SK-N-SH treated with all-trans-retinoic acid at 6 μM for 48 hours (cell line): ENCODE measurements at regions not wholly inside any gene's neighbourhood (a gene's known extent, or its start where the extent isn't known, plus 50 kb on each side); places are given as distances from the start of the nearest gene placed in this dataset.

ENCODE experiments used
- ATAC-seq: fragments of 200-7000 bp; cut with Tn5 transposase; 3 replicates; pipeline ENCODE4 v1.9.1; 2020; ENCODE audit warnings: mild to moderate bottlenecking, moderate library complexity
- ARNTL ChIP-seq: fragments of 450-650 bp; formaldehyde crosslinking; IDR thresholded peaks from 2 replicates; pipeline ENCODE4 v1.5.0; 2020; ENCODE audit warnings: low read depth, mild to moderate bottlenecking, moderate library complexity, borderline replicate concordance
- BACH2 ChIP-seq: fragments of 250-450 bp; sonication (Bioruptor Pico); IDR thresholded peaks from 2 replicates; pipeline ENCODE4 v1.9.0; 2021; ENCODE audit warnings: mild to moderate bottlenecking, borderline replicate concordance
- CSDC2 ChIP-seq: fragments of 250-450 bp; sonication (Bioruptor Pico); IDR thresholded peaks from 2 replicates; pipeline ENCODE4 v1.5.0; 2020; ENCODE audit warnings: mild to moderate bottlenecking, moderate library complexity
- ESRRG ChIP-seq: fragments of 250-450 bp; sonication (Bioruptor Pico); IDR thresholded peaks from 2 replicates; pipeline ENCODE4 v1.6.1; 2021; ENCODE audit warnings: mild to moderate bottlenecking
- GLIS3 ChIP-seq: fragments of 250-450 bp; sonication (Bioruptor Pico); IDR thresholded peaks from 2 replicates; pipeline ENCODE4 v1.5.0; 2020; ENCODE audit warnings: mild to moderate bottlenecking, moderate library complexity
- ISL1 ChIP-seq: fragments of 250-450 bp; sonication (Bioruptor Pico); IDR thresholded peaks from 2 replicates; pipeline ENCODE4 v2.1.2; 2022; ENCODE audit warnings: mild to moderate bottlenecking, moderate library complexity
- OSR1 ChIP-seq: fragments of 250-450 bp; sonication (Bioruptor Pico); IDR thresholded peaks from 2 replicates; pipeline ENCODE4 v1.8.0; 2022; ENCODE audit warnings: moderate library complexity, mild to moderate bottlenecking, inconsistent platforms
- PPARA ChIP-seq: fragments of 250-450 bp; sonication (Bioruptor Pico); IDR thresholded peaks from 2 replicates; pipeline ENCODE4 v1.5.0; 2020; ENCODE audit warnings: mild to moderate bottlenecking, borderline replicate concordance
- RARB ChIP-seq: fragments of 250-450 bp; sonication (Bioruptor Pico); IDR thresholded peaks from 2 replicates; pipeline ENCODE4 v1.8.0; 2021; ENCODE audit warnings: mild to moderate bottlenecking, moderate library complexity
- SNAI2 ChIP-seq: fragments of 250-450 bp; sonication (Bioruptor Pico); IDR thresholded peaks from 2 replicates; pipeline ENCODE4 v1.5.0; 2020; ENCODE audit warnings: mild to moderate bottlenecking, moderate library complexity
- TCF4 ChIP-seq: fragments of 250-450 bp; sonication (Bioruptor Pico); IDR thresholded peaks from 2 replicates; pipeline ENCODE4 v1.8.0; 2021; ENCODE audit warnings: mild to moderate bottlenecking, moderate library complexity, borderline replicate concordance
- TOX ChIP-seq: fragments of 250-450 bp; sonication (Bioruptor Pico); IDR thresholded peaks from 2 replicates; pipeline ENCODE4 v1.8.0; 2021; ENCODE audit warnings: mild to moderate bottlenecking, moderate library complexity, borderline replicate concordance
- ZC3H10 ChIP-seq: fragments of 250-450 bp; sonication (Bioruptor Pico); IDR thresholded peaks from 2 replicates; pipeline ENCODE4 v1.5.1; 2021; ENCODE audit warnings: mild to moderate bottlenecking, moderate library complexity
- ZFP3 ChIP-seq: fragments of 250-450 bp; sonication (Bioruptor Pico); IDR thresholded peaks from 2 replicates; pipeline ENCODE4 v1.5.0; 2020; ENCODE audit warnings: mild to moderate bottlenecking, moderate library complexity
- ZNF565 ChIP-seq: fragments of 450-650 bp; formaldehyde crosslinking; conservative IDR thresholded peaks from 2 replicates; pipeline ENCODE4 v1.5.0; 2020; ENCODE audit warnings: low read depth, mild to moderate bottlenecking, moderate library complexity
- ZNF70 ChIP-seq: fragments of 450-650 bp; formaldehyde crosslinking; IDR thresholded peaks from 2 replicates; pipeline ENCODE4 v1.5.0; 2020; ENCODE audit warnings: mild to moderate bottlenecking, moderate library complexity
- ZNF8 ChIP-seq: fragments of 450-650 bp; formaldehyde crosslinking; IDR thresholded peaks from 2 replicates; pipeline ENCODE4 v1.5.0; 2020; ENCODE audit warnings: mild to moderate bottlenecking, moderate library complexity
- TF ChIP-seq, protein P1 (sequence below): fragments of 250-450 bp; sonication (Bioruptor Pico); IDR thresholded peaks from 2 replicates; pipeline ENCODE4 v1.5.1; 2020; ENCODE audit warnings: low read depth, mild to moderate bottlenecking, moderate library complexity
- TF ChIP-seq, protein P2 (sequence below): fragments of 250-450 bp; sonication (Bioruptor Pico); IDR thresholded peaks from 2 replicates; pipeline ENCODE4 v1.8.0; 2021; ENCODE audit warnings: low read depth, mild to moderate bottlenecking, moderate library complexity, borderline replicate concordance
- TF ChIP-seq, protein P3 (sequence below): fragments of 250-450 bp; sonication (Bioruptor Pico); IDR thresholded peaks from 2 replicates; pipeline ENCODE4 v1.8.0; 2020; ENCODE audit warnings: mild to moderate bottlenecking, moderate library complexity, borderline replicate concordance
- TF ChIP-seq, protein P4 (sequence below): fragments of 250-450 bp; sonication (Bioruptor Pico); IDR thresholded peaks from 2 replicates; pipeline ENCODE4 v1.5.1; 2021; ENCODE audit warnings: mild to moderate bottlenecking, moderate library complexity
- TF ChIP-seq, protein P5 (sequence below): fragments of 250-450 bp; sonication (Bioruptor Pico); IDR thresholded peaks from 2 replicates; pipeline ENCODE4 v1.5.0; 2020; ENCODE audit warnings: mild to moderate bottlenecking, moderate library complexity

DNA sequence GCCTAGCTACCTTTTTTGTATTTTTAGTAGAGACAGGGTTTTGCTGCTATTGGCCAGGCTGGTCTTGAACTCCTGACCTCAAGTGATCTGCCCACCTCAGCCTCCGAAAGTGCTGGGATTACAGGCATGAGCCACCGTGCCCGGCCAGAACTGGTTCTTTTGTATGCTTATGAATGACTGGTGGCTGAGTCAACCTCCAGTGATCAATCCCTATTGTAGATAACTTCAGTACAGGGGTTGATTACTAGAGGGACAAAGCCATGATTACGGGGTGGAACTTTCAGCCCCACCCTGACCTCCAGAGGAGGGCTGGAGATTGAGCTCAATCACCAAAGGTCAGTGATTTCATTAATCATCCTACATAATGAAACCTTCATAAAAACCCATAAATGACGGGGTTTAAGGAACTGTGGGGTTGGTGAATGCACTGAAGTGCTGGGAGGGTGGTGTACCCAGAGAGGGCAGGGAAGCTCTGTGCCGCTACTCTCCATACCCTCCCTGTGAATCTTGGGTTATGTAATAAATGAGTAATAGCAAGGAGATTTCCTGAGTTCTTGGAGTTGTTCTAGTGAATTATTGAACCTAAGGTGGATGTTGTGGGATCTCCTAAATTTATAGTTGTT lies 281.8 kb upstream of the CXCR4 start:
- no peak for ATAC-seq

GRCh38 chr2:136395582-136395981 lies 277.6 kb upstream of the CXCR4 start:
- no peak for ATAC-seq
- TF ChIP-seq ZFP3 (CRISPR knock-in tag) = no peak
- TF ChIP-seq, protein P1, sequence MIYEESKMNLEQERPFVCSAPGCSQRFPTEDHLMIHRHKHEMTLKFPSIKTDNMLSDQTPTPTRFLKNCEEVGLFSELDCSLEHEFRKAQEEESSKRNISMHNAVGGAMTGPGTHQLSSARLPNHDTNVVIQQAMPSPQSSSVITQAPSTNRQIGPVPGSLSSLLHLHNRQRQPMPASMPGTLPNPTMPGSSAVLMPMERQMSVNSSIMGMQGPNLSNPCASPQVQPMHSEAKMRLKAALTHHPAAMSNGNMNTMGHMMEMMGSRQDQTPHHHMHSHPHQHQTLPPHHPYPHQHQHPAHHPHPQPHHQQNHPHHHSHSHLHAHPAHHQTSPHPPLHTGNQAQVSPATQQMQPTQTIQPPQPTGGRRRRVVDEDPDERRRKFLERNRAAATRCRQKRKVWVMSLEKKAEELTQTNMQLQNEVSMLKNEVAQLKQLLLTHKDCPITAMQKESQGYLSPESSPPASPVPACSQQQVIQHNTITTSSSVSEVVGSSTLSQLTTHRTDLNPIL (CRISPR knock-in tag) = no peak
- TF ChIP-seq BACH2 (CRISPR knock-in tag) = no peak
- no peak for TF ChIP-seq ZC3H10 (CRISPR knock-in tag)
- no peak for TF ChIP-seq RARB
- no peak for TF ChIP-seq OSR1
- no peak for TF ChIP-seq ISL1 (CRISPR knock-in tag)
- TF ChIP-seq ARNTL (CRISPR knock-in tag) = no peak
- TF ChIP-seq, protein P2, sequence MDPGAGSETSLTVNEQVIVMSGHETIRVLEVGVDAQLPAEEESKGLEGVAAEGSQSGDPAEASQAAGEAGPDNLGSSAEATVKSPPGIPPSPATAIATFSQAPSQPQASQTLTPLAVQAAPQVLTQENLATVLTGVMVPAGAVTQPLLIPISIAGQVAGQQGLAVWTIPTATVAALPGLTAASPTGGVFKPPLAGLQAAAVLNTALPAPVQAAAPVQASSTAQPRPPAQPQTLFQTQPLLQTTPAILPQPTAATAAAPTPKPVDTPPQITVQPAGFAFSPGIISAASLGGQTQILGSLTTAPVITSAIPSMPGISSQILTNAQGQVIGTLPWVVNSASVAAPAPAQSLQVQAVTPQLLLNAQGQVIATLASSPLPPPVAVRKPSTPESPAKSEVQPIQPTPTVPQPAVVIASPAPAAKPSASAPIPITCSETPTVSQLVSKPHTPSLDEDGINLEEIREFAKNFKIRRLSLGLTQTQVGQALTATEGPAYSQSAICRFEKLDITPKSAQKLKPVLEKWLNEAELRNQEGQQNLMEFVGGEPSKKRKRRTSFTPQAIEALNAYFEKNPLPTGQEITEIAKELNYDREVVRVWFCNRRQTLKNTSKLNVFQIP = no peak
- TF ChIP-seq, protein P3, sequence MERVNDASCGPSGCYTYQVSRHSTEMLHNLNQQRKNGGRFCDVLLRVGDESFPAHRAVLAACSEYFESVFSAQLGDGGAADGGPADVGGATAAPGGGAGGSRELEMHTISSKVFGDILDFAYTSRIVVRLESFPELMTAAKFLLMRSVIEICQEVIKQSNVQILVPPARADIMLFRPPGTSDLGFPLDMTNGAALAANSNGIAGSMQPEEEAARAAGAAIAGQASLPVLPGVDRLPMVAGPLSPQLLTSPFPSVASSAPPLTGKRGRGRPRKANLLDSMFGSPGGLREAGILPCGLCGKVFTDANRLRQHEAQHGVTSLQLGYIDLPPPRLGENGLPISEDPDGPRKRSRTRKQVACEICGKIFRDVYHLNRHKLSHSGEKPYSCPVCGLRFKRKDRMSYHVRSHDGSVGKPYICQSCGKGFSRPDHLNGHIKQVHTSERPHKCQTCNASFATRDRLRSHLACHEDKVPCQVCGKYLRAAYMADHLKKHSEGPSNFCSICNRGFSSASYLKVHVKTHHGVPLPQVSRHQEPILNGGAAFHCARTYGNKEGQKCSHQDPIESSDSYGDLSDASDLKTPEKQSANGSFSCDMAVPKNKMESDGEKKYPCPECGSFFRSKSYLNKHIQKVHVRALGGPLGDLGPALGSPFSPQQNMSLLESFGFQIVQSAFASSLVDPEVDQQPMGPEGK = no peak
- TF ChIP-seq PPARA (CRISPR knock-in tag) = no peak
- no peak for TF ChIP-seq ZNF8
- no peak for TF ChIP-seq ZNF565
- no peak for TF ChIP-seq ZNF70 (CRISPR knock-in tag)
- no peak for TF ChIP-seq CSDC2 (CRISPR knock-in tag)
- TF ChIP-seq TCF4 (CRISPR knock-in tag) = no peak
- no peak for TF ChIP-seq TOX
- TF ChIP-seq, protein P4, sequence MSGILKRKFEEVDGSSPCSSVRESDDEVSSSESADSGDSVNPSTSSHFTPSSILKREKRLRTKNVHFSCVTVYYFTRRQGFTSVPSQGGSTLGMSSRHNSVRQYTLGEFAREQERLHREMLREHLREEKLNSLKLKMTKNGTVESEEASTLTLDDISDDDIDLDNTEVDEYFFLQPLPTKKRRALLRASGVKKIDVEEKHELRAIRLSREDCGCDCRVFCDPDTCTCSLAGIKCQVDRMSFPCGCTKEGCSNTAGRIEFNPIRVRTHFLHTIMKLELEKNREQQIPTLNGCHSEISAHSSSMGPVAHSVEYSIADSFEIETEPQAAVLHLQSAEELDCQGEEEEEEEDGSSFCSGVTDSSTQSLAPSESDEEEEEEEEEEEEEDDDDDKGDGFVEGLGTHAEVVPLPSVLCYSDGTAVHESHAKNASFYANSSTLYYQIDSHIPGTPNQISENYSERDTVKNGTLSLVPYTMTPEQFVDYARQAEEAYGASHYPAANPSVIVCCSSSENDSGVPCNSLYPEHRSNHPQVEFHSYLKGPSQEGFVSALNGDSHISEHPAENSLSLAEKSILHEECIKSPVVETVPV (CRISPR knock-in tag) = no peak
- no peak for TF ChIP-seq SNAI2 (CRISPR knock-in tag)
- TF ChIP-seq, all 23 proteins: peak for 0

More for the DNA sequence above, 281.8 kb upstream of the CXCR4 start:
- TF ChIP-seq, protein P4 (CRISPR knock-in tag) = no peak
- TF ChIP-seq CSDC2 (CRISPR knock-in tag) (no peak), ZFP3 (CRISPR knock-in tag) (no peak), GLIS3 (CRISPR knock-in tag) (no peak), ZNF70 (CRISPR knock-in tag) (no peak), ZC3H10 (CRISPR knock-in tag) (no peak), ESRRG (CRISPR knock-in tag) (no peak)
- TF ChIP-seq, protein P5, sequence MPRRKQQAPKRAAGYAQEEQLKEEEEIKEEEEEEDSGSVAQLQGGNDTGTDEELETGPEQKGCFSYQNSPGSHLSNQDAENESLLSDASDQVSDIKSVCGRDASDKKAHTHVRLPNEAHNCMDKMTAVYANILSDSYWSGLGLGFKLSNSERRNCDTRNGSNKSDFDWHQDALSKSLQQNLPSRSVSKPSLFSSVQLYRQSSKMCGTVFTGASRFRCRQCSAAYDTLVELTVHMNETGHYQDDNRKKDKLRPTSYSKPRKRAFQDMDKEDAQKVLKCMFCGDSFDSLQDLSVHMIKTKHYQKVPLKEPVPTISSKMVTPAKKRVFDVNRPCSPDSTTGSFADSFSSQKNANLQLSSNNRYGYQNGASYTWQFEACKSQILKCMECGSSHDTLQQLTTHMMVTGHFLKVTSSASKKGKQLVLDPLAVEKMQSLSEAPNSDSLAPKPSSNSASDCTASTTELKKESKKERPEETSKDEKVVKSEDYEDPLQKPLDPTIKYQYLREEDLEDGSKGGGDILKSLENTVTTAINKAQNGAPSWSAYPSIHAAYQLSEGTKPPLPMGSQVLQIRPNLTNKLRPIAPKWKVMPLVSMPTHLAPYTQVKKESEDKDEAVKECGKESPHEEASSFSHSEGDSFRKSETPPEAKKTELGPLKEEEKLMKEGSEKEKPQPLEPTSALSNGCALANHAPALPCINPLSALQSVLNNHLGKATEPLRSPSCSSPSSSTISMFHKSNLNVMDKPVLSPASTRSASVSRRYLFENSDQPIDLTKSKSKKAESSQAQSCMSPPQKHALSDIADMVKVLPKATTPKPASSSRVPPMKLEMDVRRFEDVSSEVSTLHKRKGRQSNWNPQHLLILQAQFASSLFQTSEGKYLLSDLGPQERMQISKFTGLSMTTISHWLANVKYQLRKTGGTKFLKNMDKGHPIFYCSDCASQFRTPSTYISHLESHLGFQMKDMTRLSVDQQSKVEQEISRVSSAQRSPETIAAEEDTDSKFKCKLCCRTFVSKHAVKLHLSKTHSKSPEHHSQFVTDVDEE (CRISPR knock-in tag) = no peak
- TF ChIP-seq, protein P2 = no peak
- TF ChIP-seq, protein P1 (CRISPR knock-in tag) = no peak
